ENCODE measurements at regions not wholly inside any gene's neighbourhood (a gene's known extent, or its start where the extent isn't known, plus 50 kb on each side); places are given as distances from the start of the nearest gene placed in this dataset.

- CTCF ChIA-PET (ENCODE audit: partially characterized antibody), result no interaction called here
- Histone ChIP-seq H3K27ac (ENCODE audit: low read depth, low read length) (no peak overlapping the region), H3K36me3 (ENCODE audit: insufficient read depth, low read length) (no peaks in the 10 kb centered on the region), H3K27me3 (ENCODE audit: insufficient read depth, low read length) (no peaks in the 10 kb centered on the region), H3K4me3 (ENCODE audit: low read length in 2 of 2) (no peak overlapping the region), H3K9me3 (ENCODE audit: control insufficient read depth in 1 of 2, low read length in 2 of 2) (no peaks in the 10 kb centered on the region), H3K4me1 (ENCODE audit: insufficient read depth, low read length) (no peaks in the 10 kb centered on the region)
- no peaks in the 10 kb centered on the region for H3K9me3 Mint-ChIP-seq
- no peak for DNase-seq
- H3K27me3 Mint-ChIP-seq, result peaks cover 0 to 4% of the 10 kb centered on the region in 2 donors
- POLR2A ChIA-PET (ENCODE audit: partially characterized antibody), result no interaction called here
- no peaks in the 10 kb centered on the region for H3K36me3 Mint-ChIP-seq
- H3K4me1 Mint-ChIP-seq, result no peaks in the 10 kb centered on the region
- H3K27ac Mint-ChIP-seq, result no peak overlapping the region
- H3K4me3 Mint-ChIP-seq, result no peak overlapping the region
- intact Hi-C loops (cut with micrococcal nuclease), result no loop called here
Observed at GRCh38 chr1:94713472-94714141, 106.5 kb upstream of the SLC44A3 start.

- Histone ChIP-seq H3K4me3 (ENCODE audit: low read length in 2 of 2) (no peak overlapping the region), H3K36me3 (ENCODE audit: insufficient read depth, low read length) (no peaks in the 10 kb centered on the region), H3K4me1 (ENCODE audit: insufficient read depth, low read length) (no peaks in the 10 kb centered on the region), H3K9me3 (ENCODE audit: control insufficient read depth in 1 of 2, low read length in 2 of 2) (no peaks in the 10 kb centered on the region), H3K27ac (ENCODE audit: low read depth, low read length) (no peak overlapping the region), H3K27me3 (ENCODE audit: insufficient read depth, low read length) (no peaks in the 10 kb centered on the region)
- peaks cover 0 to 7% of the 10 kb centered on the region in 2 donors for H3K27me3 Mint-ChIP-seq
- DNase-seq, result no peak
- H3K9me3 Mint-ChIP-seq, result no peaks in the 10 kb centered on the region
- ChIA-PET POLR2A (ENCODE audit: partially characterized antibody) (no interaction called here), CTCF (ENCODE audit: partially characterized antibody) (no interaction called here)
- H3K4me3 Mint-ChIP-seq, result no peak overlapping the region
- intact Hi-C loops (cut with micrococcal nuclease), result no loop called here
- no peaks in the 10 kb centered on the region for H3K4me1 Mint-ChIP-seq
- H3K27ac Mint-ChIP-seq, result no peak overlapping the region
- no peaks in the 10 kb centered on the region for H3K36me3 Mint-ChIP-seq
Observed at GRCh38 chr1:94709891-94710581, 110.1 kb upstream of the SLC44A3 start.

DNA sequence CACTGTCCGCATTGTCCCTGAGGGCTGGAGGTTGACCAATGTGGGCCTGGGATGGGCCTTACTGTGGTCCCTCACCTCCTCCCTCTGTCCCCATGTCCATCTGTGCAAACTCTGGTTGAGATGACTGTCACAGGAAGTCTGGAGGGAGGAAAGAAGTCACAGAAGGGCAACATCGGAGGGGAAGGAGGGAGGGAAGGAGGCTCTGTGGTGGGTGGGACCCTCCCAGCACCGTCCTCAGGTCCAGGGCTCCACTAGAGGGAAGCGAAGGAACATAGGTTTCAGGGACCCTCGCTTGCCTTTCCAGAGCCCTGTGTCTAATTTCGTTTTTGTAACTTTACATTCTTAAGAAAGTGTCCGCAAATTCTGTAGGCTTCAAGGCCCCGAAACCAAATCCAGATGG lies 111.3 kb upstream of the SLC44A3 start:
- no peak overlapping the region for H3K27ac Mint-ChIP-seq
- H3K27me3 Mint-ChIP-seq, result peaks cover 0 to 7% of the 10 kb centered on the region in 2 donors
- no peak for DNase-seq
- ChIA-PET POLR2A (ENCODE audit: partially characterized antibody) (no interaction called here), CTCF (ENCODE audit: partially characterized antibody) (no interaction called here)
- H3K4me1 Mint-ChIP-seq, result no peaks in the 10 kb centered on the region
- Histone ChIP-seq H3K27ac (ENCODE audit: low read depth, low read length) (no peak overlapping the region), H3K9me3 (ENCODE audit: control insufficient read depth in 1 of 2, low read length in 2 of 2) (no peaks in the 10 kb centered on the region), H3K36me3 (ENCODE audit: insufficient read depth, low read length) (no peaks in the 10 kb centered on the region), H3K4me1 (ENCODE audit: insufficient read depth, low read length) (no peaks in the 10 kb centered on the region), H3K4me3 (ENCODE audit: low read length in 2 of 2) (no peak overlapping the region), H3K27me3 (ENCODE audit: insufficient read depth, low read length) (no peaks in the 10 kb centered on the region)
- H3K9me3 Mint-ChIP-seq, result no peaks in the 10 kb centered on the region
- H3K36me3 Mint-ChIP-seq, result no peaks in the 10 kb centered on the region
- no peak overlapping the region for H3K4me3 Mint-ChIP-seq
- intact Hi-C loops (cut with micrococcal nuclease), result no loop called here

DNA sequence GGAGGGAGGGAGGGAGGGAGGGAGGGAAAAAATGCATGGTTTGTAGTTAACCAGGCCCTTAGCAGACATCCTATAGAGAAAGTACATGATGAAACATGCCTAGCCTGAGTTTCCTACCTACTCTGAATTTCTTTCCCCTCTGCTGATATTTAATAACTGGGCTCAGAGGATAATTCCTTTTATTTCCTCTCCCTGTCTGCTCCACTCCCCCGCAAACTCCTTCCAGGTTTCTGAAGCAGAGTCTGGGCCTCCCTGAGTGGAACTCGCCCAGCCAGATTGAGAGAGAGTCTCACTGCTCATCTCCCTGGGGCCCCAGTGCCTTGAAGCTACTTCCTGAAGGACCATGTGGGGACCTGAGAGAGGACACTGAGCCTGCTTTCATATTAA lies 111.9 kb upstream of the SLC44A3 start:
- Mint-ChIP-seq H3K4me3 (no peak overlapping the region), H3K27ac (no peak overlapping the region), H3K4me1 (no peaks in the 10 kb centered on the region), H3K36me3 (no peaks in the 10 kb centered on the region), H3K27me3 (peaks cover 0 to 7% of the 10 kb centered on the region in 2 donors), H3K9me3 (no peaks in the 10 kb centered on the region)
- Histone ChIP-seq H3K9me3 (ENCODE audit: control insufficient read depth in 1 of 2, low read length in 2 of 2) (no peaks in the 10 kb centered on the region), H3K4me3 (ENCODE audit: low read length in 2 of 2) (no peak overlapping the region), H3K4me1 (ENCODE audit: insufficient read depth, low read length) (no peaks in the 10 kb centered on the region), H3K36me3 (ENCODE audit: insufficient read depth, low read length) (no peaks in the 10 kb centered on the region), H3K27me3 (ENCODE audit: insufficient read depth, low read length) (no peaks in the 10 kb centered on the region), H3K27ac (ENCODE audit: low read depth, low read length) (no peak overlapping the region)
- CTCF ChIA-PET (ENCODE audit: partially characterized antibody), result no interaction called here
- POLR2A ChIA-PET (ENCODE audit: partially characterized antibody), result no interaction called here
- intact Hi-C loops (cut with micrococcal nuclease), result no loop called here
- DNase-seq, result no peak

DNA sequence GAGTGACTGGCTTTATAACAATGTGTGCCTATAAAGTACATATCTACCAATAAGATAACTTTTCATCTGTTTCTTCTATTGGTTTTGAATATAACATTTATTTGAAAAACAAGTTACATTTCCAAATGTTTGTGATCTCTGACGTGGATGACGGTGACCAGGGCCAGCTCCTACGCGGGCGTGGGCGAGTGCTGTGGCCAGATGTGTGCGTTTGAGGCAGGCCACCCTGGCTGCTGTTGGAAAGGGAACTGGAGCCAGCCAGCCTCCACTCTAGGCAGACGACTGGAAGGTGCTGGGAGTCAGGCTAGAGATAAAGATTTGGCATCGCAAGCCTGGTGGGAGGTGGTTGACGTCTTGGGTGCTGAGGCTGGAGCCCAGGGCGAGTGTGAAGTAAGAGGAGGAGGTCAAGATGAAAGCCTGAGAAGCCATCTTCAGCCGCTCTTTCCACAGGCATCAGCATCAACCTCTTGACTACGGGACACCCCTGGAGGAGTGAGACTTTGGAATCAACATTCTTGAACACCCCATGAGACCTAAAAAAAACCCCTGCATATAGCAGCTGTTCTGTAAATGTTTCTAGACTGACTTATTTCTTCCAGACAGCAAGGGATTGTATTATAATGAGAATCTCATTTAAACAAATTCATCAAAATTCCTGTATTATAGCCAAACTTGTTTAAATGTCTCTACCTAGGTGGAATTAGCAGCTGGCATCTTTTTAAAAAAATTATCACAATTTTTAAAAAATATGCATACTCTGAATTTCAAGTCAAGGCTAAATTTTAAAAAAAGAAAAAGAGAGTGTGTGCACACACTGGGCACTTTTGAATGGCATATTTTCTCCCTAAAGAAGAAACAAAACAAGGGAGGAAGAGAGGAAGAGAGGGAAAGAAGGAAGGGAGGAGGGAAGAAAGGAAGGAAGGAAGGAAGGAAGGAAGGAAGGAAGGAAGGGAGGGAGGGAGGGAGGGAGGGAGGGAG lies 112.5 kb upstream of the SLC44A3 start:
- no peak overlapping the region for H3K27ac Mint-ChIP-seq
- H3K4me1 Mint-ChIP-seq, result no peaks in the 10 kb centered on the region

DNA sequence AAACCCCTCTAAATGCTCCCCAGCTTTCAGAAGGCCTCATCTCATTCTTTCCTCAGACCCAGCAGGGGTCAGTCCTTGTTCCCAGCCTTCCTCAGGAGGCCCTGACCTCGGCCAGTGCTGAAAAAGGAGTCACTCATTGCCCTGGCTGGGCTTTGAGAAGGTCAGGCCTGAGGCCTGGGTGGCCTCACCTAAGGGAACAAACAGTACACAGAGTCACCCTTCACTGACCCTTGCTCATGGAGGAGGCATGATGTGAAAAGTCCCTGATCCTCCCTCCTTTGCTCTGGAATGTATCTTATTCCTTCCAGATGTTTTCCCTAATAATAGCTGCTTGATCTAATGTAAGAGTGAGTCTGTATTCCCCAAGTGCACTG lies 117.7 kb upstream of the SLC44A3 start:
- Mint-ChIP-seq H3K4me1 (no peaks in the 10 kb centered on the region), H3K9me3 (no peaks in the 10 kb centered on the region), H3K36me3 (no peaks in the 10 kb centered on the region), H3K27me3 (peaks cover 0 to 5% of the 10 kb centered on the region in 2 donors), H3K27ac (no peak overlapping the region), H3K4me3 (no peak overlapping the region)
- Histone ChIP-seq H3K9me3 (ENCODE audit: control insufficient read depth in 1 of 2, low read length in 2 of 2) (no peaks in the 10 kb centered on the region), H3K27ac (ENCODE audit: low read depth, low read length) (no peak overlapping the region), H3K4me3 (ENCODE audit: low read length in 2 of 2) (no peak overlapping the region), H3K4me1 (ENCODE audit: insufficient read depth, low read length) (no peaks in the 10 kb centered on the region), H3K27me3 (ENCODE audit: insufficient read depth, low read length) (no peaks in the 10 kb centered on the region), H3K36me3 (ENCODE audit: insufficient read depth, low read length) (no peaks in the 10 kb centered on the region)
- CTCF ChIA-PET (ENCODE audit: partially characterized antibody), result no interaction called here
- no peak for DNase-seq
- intact Hi-C loops (cut with micrococcal nuclease), result no loop called here
- POLR2A ChIA-PET (ENCODE audit: partially characterized antibody), result no interaction called here

More for the DNA sequence above, 112.5 kb upstream of the SLC44A3 start:
- no peaks in the 10 kb centered on the region for H3K36me3 Mint-ChIP-seq
- POLR2A ChIA-PET (ENCODE audit: partially characterized antibody), result no interaction called here
- H3K4me3 ChIP-seq (ENCODE audit: low read length in 2 of 2), result no peak overlapping the region
- peaks cover 0 to 7% of the 10 kb centered on the region in 2 donors for H3K27me3 Mint-ChIP-seq
- H3K4me1 ChIP-seq (ENCODE audit: insufficient read depth, low read length), result no peaks in the 10 kb centered on the region
- no peak overlapping the region for H3K27ac ChIP-seq (ENCODE audit: low read depth, low read length)
- DNase-seq, result no peak
- no peaks in the 10 kb centered on the region for H3K36me3 ChIP-seq (ENCODE audit: insufficient read depth, low read length)
- CTCF ChIA-PET (ENCODE audit: partially characterized antibody), result no interaction called here
- no peaks in the 10 kb centered on the region for H3K27me3 ChIP-seq (ENCODE audit: insufficient read depth, low read length)
- intact Hi-C loops (cut with micrococcal nuclease), result no loop called here
- no peaks in the 10 kb centered on the region for H3K9me3 Mint-ChIP-seq
- no peak overlapping the region for H3K4me3 Mint-ChIP-seq
- no peaks in the 10 kb centered on the region for H3K9me3 ChIP-seq (ENCODE audit: control insufficient read depth in 1 of 2, low read length in 2 of 2)

DNA sequence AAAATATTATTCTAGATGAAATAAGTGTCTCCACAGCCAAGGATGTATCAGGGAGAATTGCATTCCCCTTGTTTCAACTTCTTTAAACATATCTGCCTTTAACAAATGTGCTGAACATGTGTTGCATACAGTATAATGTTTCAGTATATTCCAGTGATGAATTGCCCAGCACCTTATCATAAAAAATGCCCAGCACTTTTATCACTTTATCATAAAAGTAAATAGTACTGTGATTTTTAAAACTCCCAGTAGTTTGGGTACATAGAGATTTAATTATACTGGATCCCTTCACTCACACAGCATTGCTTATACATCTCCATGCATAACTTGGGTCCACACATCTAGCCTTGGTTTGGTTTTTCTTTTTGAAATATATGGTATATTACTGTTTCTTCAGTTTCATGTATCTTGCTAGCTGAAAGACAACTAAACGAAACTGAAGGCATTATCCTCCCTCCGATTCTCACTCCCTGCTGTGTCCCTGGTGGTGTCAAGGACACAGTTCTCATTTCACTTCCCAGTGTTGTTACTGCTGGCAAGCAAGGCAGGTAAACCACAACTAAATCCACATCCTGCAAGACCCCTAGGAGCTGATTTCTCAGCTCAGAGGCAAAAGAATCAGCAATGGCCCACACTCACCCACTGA lies 118.2 kb upstream of the SLC44A3 start:
- Mint-ChIP-seq H3K4me3 (no peak overlapping the region), H3K9me3 (no peaks in the 10 kb centered on the region), H3K36me3 (no peaks in the 10 kb centered on the region), H3K27ac (no peak overlapping the region), H3K27me3 (peaks cover 0 to 5% of the 10 kb centered on the region in 2 donors), H3K4me1 (no peaks in the 10 kb centered on the region)
- H3K9me3 ChIP-seq (ENCODE audit: control insufficient read depth in 1 of 2, low read length in 2 of 2), result no peaks in the 10 kb centered on the region
- no peaks in the 10 kb centered on the region for H3K36me3 ChIP-seq (ENCODE audit: insufficient read depth, low read length)
- intact Hi-C loops (cut with micrococcal nuclease), result no loop called here
- no peaks in the 10 kb centered on the region for H3K27me3 ChIP-seq (ENCODE audit: insufficient read depth, low read length)
- no peak overlapping the region for H3K27ac ChIP-seq (ENCODE audit: low read depth, low read length)
- no peak for DNase-seq
- ChIA-PET POLR2A (ENCODE audit: partially characterized antibody) (no interaction called here), CTCF (ENCODE audit: partially characterized antibody) (no interaction called here)
- no peak overlapping the region for H3K4me3 ChIP-seq (ENCODE audit: low read length in 2 of 2)
- H3K4me1 ChIP-seq (ENCODE audit: insufficient read depth, low read length), result no peaks in the 10 kb centered on the region

Data from CD4-positive, alpha-beta memory T cell (primary cell).